GM10847 (cell line): ENCODE measurements at regions not wholly inside any gene's neighbourhood (a gene's known extent, or its start where the extent isn't known, plus 50 kb on each side); places are given as distances from the start of the nearest gene placed in this dataset.

Experiments used
- POLR2A ChIP-seq: IDR thresholded peaks from 2 replicates; pipeline ENCODE4 v1.6.1; 2011; ENCODE audit not compliant: insufficient read length; ENCODE audit errors: extremely low read depth

GRCh38 chr10:110430340-110431273, 67.1 kb upstream of the DUSP5 start:
- no peak for TF ChIP-seq POLR2A

- TF ChIP-seq POLR2A: no peak
These were observed 66.0 kb upstream of the DUSP5 start for GRCh38 chr10:110431659-110432058.

GRCh38 chr10:110432084-110432483, 65.6 kb upstream of the DUSP5 start:
- no peak for TF ChIP-seq POLR2A

GRCh38 chr10:110432814-110433565, 64.7 kb upstream of the DUSP5 start:
- no peak for TF ChIP-seq POLR2A

GRCh38 chr10:110433740-110434139, 64.0 kb upstream of the DUSP5 start:
- no peak for TF ChIP-seq POLR2A

GRCh38 chr10:110434489-110435096, 63.1 kb upstream of the DUSP5 start:
- no peak for TF ChIP-seq POLR2A

- TF ChIP-seq POLR2A: no peak
These were observed 61.0 kb upstream of the DUSP5 start for GRCh38 chr10:110436554-110437350.

GRCh38 chr10:110437351-110437605, 60.4 kb upstream of the DUSP5 start:
- no peak for TF ChIP-seq POLR2A

GRCh38 chr10:110437761-110438341, 59.9 kb upstream of the DUSP5 start:
- no peak for TF ChIP-seq POLR2A

- TF ChIP-seq POLR2A: no peak
These were observed 55.0 kb upstream of the DUSP5 start for GRCh38 chr10:110442746-110443145.

- no peak for TF ChIP-seq POLR2A
These were observed 54.3 kb upstream of the DUSP5 start for GRCh38 chr10:110443239-110444003.

GRCh38 chr10:110444004-110444337, 53.7 kb upstream of the DUSP5 start:
- no peak for TF ChIP-seq POLR2A

- TF ChIP-seq POLR2A: no peak
These were observed 51.8 kb upstream of the DUSP5 start for GRCh38 chr10:110445871-110446270.

GRCh38 chr10:110446277-110446676, 51.4 kb upstream of the DUSP5 start:
- no peak for TF ChIP-seq POLR2A
